ENCODE measurements at regions not wholly inside any gene's neighbourhood (a gene's known extent, or its start where the extent isn't known, plus 50 kb on each side); places are given as distances from the start of the nearest gene placed in this dataset.

DNA sequence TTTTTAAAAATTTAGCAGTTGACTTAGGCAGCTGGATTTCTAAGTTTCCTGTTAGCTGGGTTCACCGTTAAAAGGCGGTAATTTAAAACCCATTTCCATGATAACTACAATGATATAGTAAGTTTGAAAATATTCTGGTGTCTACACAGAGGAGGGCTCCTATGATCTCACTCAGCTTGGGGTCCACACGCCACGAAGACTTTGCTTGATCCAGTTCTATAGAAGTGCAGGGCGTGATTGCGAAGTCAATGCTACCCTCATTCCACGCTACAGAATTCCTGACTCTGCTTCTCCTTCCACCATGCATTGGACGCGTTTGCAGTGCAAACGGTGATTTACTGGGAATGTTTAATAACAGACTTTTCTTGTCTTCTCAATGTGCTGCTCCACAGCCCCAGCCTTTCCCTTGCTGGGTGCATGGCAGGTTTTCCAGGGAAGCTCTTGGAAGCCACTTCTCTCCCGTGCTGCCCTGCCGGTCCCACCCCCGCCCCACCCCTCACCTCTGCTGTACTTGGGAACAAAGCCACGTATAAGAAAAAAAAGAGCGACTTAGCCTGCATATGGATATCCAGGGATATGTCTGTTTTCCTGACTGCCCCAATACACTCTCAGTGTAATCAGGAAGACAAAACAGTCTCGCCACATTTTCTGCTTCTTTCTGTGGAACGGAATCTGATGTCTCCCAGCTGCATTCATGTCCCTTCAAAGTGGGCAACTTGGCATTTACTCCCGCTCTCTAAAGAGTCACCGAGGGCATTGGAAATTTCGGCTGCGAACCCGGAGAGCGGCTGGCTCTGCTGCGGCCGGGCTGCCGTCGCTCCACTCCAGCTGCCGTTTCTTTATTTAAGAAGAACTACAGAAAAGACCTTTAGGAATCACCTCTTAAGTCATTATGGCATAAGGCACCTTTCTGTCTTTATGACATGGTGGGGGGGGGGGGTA lies 434.4 kb upstream of the MGMT start:
- no peak for TF ChIP-seq ZBTB49 (CRISPR knock-in tag; IDR thresholded peaks at IDR 0.05; ENCODE audit: borderline replicate concordance)
- TF ChIP-seq CREB1 (IDR thresholded peaks at IDR 0.05), result no peak
- TF ChIP-seq CREB1 (CRISPR knock-in tag; IDR thresholded peaks at IDR 0.05), result no peak
- no peak for TF ChIP-seq NFIC (IDR thresholded peaks at IDR 0.05)

Data from K562 (cell line).